Mucosa of rectum (tissue), 2 donors: ENCODE measurements at regions not wholly inside any gene's neighbourhood (a gene's known extent, or its start where the extent isn't known, plus 50 kb on each side); places are given as distances from the start of the nearest gene placed in this dataset.

ENCODE experiments used
- H3K27ac ChIP-seq, 2 donors: one replicate each; pipeline ENCODE4 v1.7.0; 2013; ENCODE audit warnings: inconsistent platforms in 2 of 2, low read depth in 2 of 2, low read length in 2 of 2
- H3K27me3 ChIP-seq, 2 donors: one replicate each; pipeline ENCODE4 v1.7.0; 2013; ENCODE audit warnings: low read length in 2 of 2; ENCODE audit not compliant: control insufficient read depth in 2 of 2, insufficient read depth in 2 of 2
- H3K36me3 ChIP-seq, 2 donors: one replicate each; pipeline ENCODE4 v1.7.0; 2013; ENCODE audit warnings: low read length in 2 of 2; ENCODE audit not compliant: control insufficient read depth in 2 of 2, insufficient read depth in 2 of 2
- H3K4me1 ChIP-seq, 2 donors: one replicate each; pipeline ENCODE4 v1.7.0; 2013; ENCODE audit warnings: low read length in 2 of 2, mild to moderate bottlenecking in 1 of 2; ENCODE audit not compliant: control insufficient read depth in 2 of 2, insufficient read depth in 2 of 2
- H3K4me3 ChIP-seq, 2 donors: one replicate each; pipeline ENCODE4 v1.7.0; 2013; ENCODE audit warnings: low read length in 2 of 2
- H3K9ac ChIP-seq, 2 donors: one replicate each; pipeline ENCODE4 v1.7.0; 2013; ENCODE audit warnings: low read length in 2 of 2, low read depth in 1 of 2, mild to moderate bottlenecking in 1 of 2
- H3K9me3 ChIP-seq, 2 donors: one replicate each; pipeline ENCODE4 v1.7.0; 2013; ENCODE audit warnings: low read length in 2 of 2; ENCODE audit not compliant: control insufficient read depth in 2 of 2
- donor health status: healthy.
- donor health status: Normal muscosa, but diverticular disease.

GRCh38 chr10:28951484-28951883 lies 274.2 kb downstream of the BAMBI start:
- H3K36me3 ChIP-seq: no peaks in the 10 kb centered on the region

GRCh38 chr10:28952523-28952922 lies 275.2 kb downstream of the BAMBI start:
- H3K9ac ChIP-seq: no peak overlapping the region
- no peaks in the 10 kb centered on the region for H3K4me1 ChIP-seq
- no peaks in the 10 kb centered on the region for H3K36me3 ChIP-seq
- H3K9me3 ChIP-seq: no peaks in the 10 kb centered on the region
- no peak overlapping the region for H3K4me3 ChIP-seq
- no peaks in the 10 kb centered on the region for H3K27me3 ChIP-seq
- no peak overlapping the region for H3K27ac ChIP-seq

More at GRCh38 chr10:28951484-28951883, 274.2 kb downstream of the BAMBI start:
- Histone ChIP-seq H3K9me3 (no peaks in the 10 kb centered on the region), H3K9ac (no peak overlapping the region), H3K4me1 (no peaks in the 10 kb centered on the region), H3K27me3 (no peaks in the 10 kb centered on the region), H3K4me3 (no peak overlapping the region), H3K27ac (no peak overlapping the region)

GRCh38 chr10:28954211-28954610 lies 276.9 kb downstream of the BAMBI start:
- no peaks in the 10 kb centered on the region for H3K9me3 ChIP-seq
- H3K4me3 ChIP-seq: no peak overlapping the region
- no peak overlapping the region for H3K9ac ChIP-seq
- no peaks in the 10 kb centered on the region for H3K36me3 ChIP-seq
- H3K27me3 ChIP-seq: no peaks in the 10 kb centered on the region
- no peak overlapping the region for H3K27ac ChIP-seq
- no peaks in the 10 kb centered on the region for H3K4me1 ChIP-seq

GRCh38 chr10:28958468-28958867 lies 281.1 kb downstream of the BAMBI start:
- Histone ChIP-seq H3K4me3 (no peak overlapping the region), H3K27me3 (no peaks in the 10 kb centered on the region), H3K36me3 (no peaks in the 10 kb centered on the region), H3K27ac (no peak overlapping the region), H3K9me3 (no peaks in the 10 kb centered on the region), H3K4me1 (no peaks in the 10 kb centered on the region), H3K9ac (no peak overlapping the region)

GRCh38 chr10:28959850-28960501 lies 282.7 kb downstream of the BAMBI start:
- H3K9ac ChIP-seq: no peak overlapping the region
- no peaks in the 10 kb centered on the region for H3K4me1 ChIP-seq
- no peaks in the 10 kb centered on the region for H3K27me3 ChIP-seq
- no peak overlapping the region for H3K4me3 ChIP-seq
- H3K9me3 ChIP-seq: peaks cover 0 to 2% of the 10 kb centered on the region in 2 donors
- H3K36me3 ChIP-seq: no peaks in the 10 kb centered on the region
- no peak overlapping the region for H3K27ac ChIP-seq

GRCh38 chr10:28962768-28963167 lies 285.4 kb downstream of the BAMBI start:
- no peak overlapping the region for H3K9ac ChIP-seq
- H3K4me1 ChIP-seq: no peaks in the 10 kb centered on the region
- H3K9me3 ChIP-seq: peaks cover 0 to 2% of the 10 kb centered on the region in 2 donors
- no peak overlapping the region for H3K4me3 ChIP-seq
- no peaks in the 10 kb centered on the region for H3K27me3 ChIP-seq
- H3K36me3 ChIP-seq: no peaks in the 10 kb centered on the region
- no peak overlapping the region for H3K27ac ChIP-seq

- H3K9ac ChIP-seq: no peak overlapping the region
- peaks cover 0 to 2% of the 10 kb centered on the region in 2 donors for H3K9me3 ChIP-seq
- H3K4me3 ChIP-seq: no peak overlapping the region
- H3K4me1 ChIP-seq: no peaks in the 10 kb centered on the region
- H3K27me3 ChIP-seq: no peaks in the 10 kb centered on the region
- no peak overlapping the region for H3K27ac ChIP-seq
- no peaks in the 10 kb centered on the region for H3K36me3 ChIP-seq
These were observed 286.4 kb downstream of the BAMBI start for GRCh38 chr10:28963539-28964221.

- H3K4me3 ChIP-seq: no peak overlapping the region
- H3K27ac ChIP-seq: no peak overlapping the region
- no peaks in the 10 kb centered on the region for H3K4me1 ChIP-seq
- peaks cover 0 to 2% of the 10 kb centered on the region in 2 donors for H3K9me3 ChIP-seq
- H3K36me3 ChIP-seq: no peaks in the 10 kb centered on the region
- no peak overlapping the region for H3K9ac ChIP-seq
- no peaks in the 10 kb centered on the region for H3K27me3 ChIP-seq
These were observed 288.6 kb downstream of the BAMBI start for GRCh38 chr10:28965937-28966336.

GRCh38 chr10:28967031-28967430 lies 289.7 kb downstream of the BAMBI start:
- no peak overlapping the region for H3K27ac ChIP-seq
- H3K9ac ChIP-seq: no peak overlapping the region
- H3K4me1 ChIP-seq: no peaks in the 10 kb centered on the region
- H3K4me3 ChIP-seq: no peak overlapping the region
- peaks cover 0 to 2% of the 10 kb centered on the region in 2 donors for H3K9me3 ChIP-seq
- H3K27me3 ChIP-seq: no peaks in the 10 kb centered on the region
- H3K36me3 ChIP-seq: no peaks in the 10 kb centered on the region

GRCh38 chr10:28969413-28969812 lies 292.1 kb downstream of the BAMBI start:
- Histone ChIP-seq H3K4me1 (no peaks in the 10 kb centered on the region), H3K27ac (no peak overlapping the region), H3K36me3 (no peaks in the 10 kb centered on the region), H3K9ac (no peak overlapping the region), H3K27me3 (no peaks in the 10 kb centered on the region), H3K9me3 (no peaks in the 10 kb centered on the region), H3K4me3 (no peak overlapping the region)
